ENCODE measurements at regions not wholly inside any gene's neighbourhood (a gene's known extent, or its start where the extent isn't known, plus 50 kb on each side); places are given as distances from the start of the nearest gene placed in this dataset.
"Not testable (repeated sequence)": the region's sequence is repeated elsewhere in the genome, so short reads cannot be mapped to it uniquely, and the experiment has no call there.

DNA sequence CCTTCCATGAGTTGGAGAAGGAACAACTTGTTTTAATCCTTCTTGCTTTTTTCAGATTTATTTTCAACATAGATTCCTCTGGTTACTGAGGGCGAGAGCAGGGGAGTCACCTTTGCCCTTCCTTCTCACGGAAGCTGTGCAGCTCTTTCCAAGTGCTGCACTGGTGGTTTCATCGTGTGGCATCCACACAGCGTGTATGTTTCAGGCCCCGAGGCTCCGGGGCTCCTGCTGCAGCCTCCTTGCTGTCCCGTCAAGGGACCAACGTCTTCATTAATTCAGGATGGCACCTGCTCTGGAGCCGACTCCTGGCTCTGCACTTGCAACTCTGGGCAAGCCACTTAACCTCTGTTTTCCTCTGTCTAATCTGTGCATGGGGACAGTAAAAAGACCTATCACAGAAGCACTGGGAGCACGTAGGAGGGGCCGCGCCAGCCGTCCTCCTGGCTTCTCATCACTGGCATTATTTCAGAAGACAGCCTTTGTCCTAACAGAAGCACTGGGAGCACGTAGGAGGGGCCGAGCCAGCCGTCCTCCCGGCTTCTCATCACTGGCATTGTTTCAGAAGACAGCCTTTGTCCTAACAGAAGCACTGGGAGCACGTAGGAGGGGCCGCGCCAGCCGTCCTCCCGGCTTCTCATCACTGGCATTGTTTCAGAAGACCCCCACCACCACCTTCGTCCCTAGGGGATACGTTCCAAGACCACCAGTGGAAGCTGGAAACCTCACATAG is 117.8 kb upstream of the NKX1-1 start:
- TF ChIP-seq CTCF (conservative IDR thresholded peaks at IDR 0.05; ENCODE audit: low read depth, low read length): no peak
- H3K4me3 ChIP-seq (ENCODE audit: low read length): no peak overlapping the region
- no peak for DNase-seq (ENCODE audit: low read depth)

DNA sequence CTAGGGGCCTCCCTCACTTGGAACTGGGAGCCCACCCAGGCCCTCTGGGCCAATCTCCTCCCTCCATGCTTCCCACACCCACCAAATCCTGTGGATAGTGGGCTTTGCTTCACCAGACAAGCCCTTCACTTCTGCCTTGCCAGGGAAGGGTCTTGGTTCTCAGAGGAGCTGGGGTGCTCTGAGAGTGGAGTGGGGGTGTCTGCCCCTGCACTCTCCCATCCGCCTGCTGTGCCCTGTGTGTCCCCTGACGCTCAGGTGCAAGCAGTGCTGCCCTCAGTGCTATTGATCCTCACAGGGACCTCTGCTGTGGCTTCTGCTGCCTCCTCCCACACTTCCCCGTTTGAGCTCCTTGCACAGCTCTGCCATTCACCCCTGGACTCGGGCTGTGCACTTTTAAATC is 117.3 kb upstream of the NKX1-1 start:
- no peak for TF ChIP-seq CTCF (conservative IDR thresholded peaks at IDR 0.05; ENCODE audit: low read depth, low read length)
- no peak overlapping the region for H3K4me3 ChIP-seq (ENCODE audit: low read length)
- no peak for DNase-seq (ENCODE audit: low read depth)

DNA sequence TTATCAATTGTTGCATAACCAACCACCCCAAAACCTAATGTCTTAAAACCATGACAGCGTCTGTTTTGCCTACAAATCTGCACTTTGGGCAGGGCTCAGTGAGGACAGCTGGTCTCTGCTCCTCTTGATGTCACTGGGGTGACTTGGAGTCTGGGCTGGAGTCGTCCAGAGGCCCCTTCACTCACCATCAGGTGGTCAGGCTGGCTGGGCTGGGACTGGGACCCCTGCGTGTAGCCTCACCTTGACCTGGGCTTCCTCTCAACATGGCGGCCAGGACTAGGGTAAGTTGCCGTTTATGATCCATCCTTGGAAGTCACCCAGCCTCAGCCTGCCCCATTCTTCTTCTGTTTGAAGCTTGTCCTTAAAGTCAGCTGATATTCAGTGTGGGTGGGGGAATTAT is 116.8 kb upstream of the NKX1-1 start:
- TF ChIP-seq CTCF (conservative IDR thresholded peaks at IDR 0.05; ENCODE audit: low read depth, low read length): no peak
- no peak for DNase-seq (ENCODE audit: low read depth)
- no peak overlapping the region for H3K4me3 ChIP-seq (ENCODE audit: low read length)

DNA sequence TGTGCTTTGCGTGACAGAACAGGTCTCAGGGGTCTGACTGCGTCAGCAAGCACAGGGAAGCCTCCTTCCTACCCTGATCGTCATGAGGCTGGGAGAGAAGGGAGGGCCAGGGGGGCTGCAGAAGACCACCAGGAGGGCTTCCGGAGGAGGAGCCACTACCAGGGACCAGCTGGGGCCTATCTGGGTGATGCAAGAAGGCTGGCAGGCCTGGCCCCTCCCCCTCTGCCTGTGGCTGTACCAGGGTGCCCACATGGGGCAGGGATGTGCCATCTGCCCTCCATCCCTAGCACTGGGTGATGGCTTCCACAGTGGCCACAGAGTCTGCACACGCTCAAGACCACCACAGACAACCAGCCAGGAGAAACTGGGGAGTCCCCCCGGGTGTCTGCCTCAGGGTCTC is 116.4 kb upstream of the NKX1-1 start:
- no peak for TF ChIP-seq CTCF (conservative IDR thresholded peaks at IDR 0.05; ENCODE audit: low read depth, low read length)
- H3K4me3 ChIP-seq (ENCODE audit: low read length): no peak overlapping the region
- no peak for DNase-seq (ENCODE audit: low read depth)

GRCh38 chr4:1521821-1522361 is 115.6 kb upstream of the NKX1-1 start:
- TF ChIP-seq CTCF (conservative IDR thresholded peaks at IDR 0.05; ENCODE audit: low read depth, low read length): no peak
- no peak overlapping the region for H3K4me3 ChIP-seq (ENCODE audit: low read length)
- no peak for DNase-seq (ENCODE audit: low read depth)

DNA sequence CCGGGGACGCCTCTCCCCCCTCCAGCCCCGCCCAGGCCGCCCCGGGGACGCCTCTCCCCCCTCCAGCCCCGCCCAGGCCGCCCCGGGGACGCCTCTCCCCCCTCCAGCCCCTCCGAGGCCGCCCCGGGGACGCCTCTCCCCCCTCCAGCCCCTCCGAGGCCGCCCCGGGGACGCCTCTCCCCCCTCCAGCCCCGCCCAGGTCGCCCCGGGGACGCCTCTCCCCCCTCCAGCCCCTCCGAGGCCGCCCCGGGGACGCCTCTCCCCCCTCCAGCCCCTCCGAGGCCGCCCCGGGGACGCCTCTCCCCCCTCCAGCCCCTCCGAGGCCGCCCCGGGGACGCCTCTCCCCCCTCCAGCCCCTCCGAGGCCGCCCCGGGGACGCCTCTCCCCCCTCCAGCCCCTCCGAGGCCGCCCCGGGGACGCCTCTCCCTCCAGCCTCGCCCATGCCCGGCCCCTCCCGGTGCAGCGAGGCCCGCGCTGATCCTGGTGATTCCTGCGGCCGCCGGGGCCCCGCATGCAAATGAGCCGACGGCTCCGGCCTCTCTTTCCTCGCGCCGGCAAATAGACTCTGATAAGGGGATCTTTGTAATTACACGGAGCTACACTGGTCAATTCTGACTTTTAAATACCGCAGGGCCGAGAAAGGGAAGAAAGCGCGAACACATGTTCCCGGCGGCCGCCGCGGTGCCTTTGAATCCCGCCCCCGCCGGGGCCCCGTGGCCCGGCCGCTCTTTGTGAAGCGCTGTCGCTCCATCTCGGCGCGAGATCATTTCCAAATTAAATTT is 114.7 kb upstream of the NKX1-1 start:
- not testable (repeated sequence) for DNase-seq (ENCODE audit: low read depth); H3K4me3 ChIP-seq (ENCODE audit: low read length)

DNA sequence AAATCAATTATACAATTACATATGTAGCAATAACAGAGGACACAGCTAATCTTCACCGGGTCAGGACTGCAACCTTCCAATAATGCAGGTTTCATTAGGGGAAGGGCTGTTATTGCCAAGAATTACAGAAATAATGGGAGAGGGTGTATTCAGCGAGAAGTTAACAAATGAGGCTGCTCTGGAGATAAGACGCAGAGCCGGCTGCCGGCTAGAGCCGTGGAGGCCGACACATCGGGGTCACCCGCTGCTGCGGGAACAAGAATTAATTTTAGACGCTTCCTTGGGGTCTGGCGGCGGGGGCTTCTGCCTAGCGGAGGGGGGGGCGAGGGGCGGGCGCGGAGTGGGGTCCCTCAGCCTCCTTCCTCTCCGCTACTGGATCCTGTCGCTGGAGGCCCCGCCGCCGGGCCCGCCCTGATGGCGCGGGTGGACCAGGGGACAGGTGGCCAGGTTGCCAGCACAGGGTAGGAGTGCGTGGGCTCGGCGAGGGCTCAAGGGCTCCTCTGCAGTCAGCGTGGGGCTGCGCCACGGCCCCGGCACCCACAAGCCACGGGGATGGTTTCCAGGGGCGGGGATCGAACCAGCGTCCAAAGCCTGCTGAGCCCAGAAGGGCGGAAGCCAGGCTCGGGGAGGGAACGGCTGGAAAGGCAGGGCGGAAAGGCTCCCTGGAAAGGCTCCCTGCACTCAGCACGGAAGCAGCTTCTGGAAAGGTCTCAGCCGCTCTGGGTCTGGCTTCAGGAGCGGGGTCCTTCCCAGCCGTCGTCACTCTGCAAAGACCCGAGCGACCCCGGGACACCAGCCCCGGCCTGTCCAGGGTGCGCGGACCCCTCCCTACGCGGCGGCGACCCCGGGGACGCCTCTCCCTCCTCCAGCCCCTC is 113.8 kb upstream of the NKX1-1 start:
- DNase-seq (ENCODE audit: low read depth): no peak
- H3K4me3 ChIP-seq (ENCODE audit: low read length): no peak overlapping the region
- TF ChIP-seq CTCF (conservative IDR thresholded peaks at IDR 0.05; ENCODE audit: low read depth, low read length): no peak
